DMS79 (cell line): ENCODE measurements at regions not wholly inside any gene's neighbourhood (a gene's known extent, or its start where the extent isn't known, plus 50 kb on each side); places are given as distances from the start of the nearest gene placed in this dataset.

Experiments used
- DNase-seq: peaks from one replicate; lab custom pipeline; 2025; lab: John Stamatoyannopoulos, UW

GRCh38 chr10:83983578-83984255 lies 155.6 kb upstream of the GHITM start:
- no peak for DNase-seq

GRCh38 chr10:83984256-83984640 lies 155.1 kb upstream of the GHITM start:
- DNase-seq = no peak

GRCh38 chr10:83986800-83987199 lies 152.5 kb upstream of the GHITM start:
- no peak for DNase-seq

- DNase-seq = no peak
These were observed 152.1 kb upstream of the GHITM start for GRCh38 chr10:83987216-83987615.

GRCh38 chr10:83988435-83988834 lies 150.9 kb upstream of the GHITM start:
- DNase-seq = no peak

- DNase-seq = no peak
These were observed 149.2 kb upstream of the GHITM start for GRCh38 chr10:83990126-83990525.

- no peak for DNase-seq
These were observed 147.1 kb upstream of the GHITM start for GRCh38 chr10:83991986-83992753.

- no peak for DNase-seq
These were observed 145.0 kb upstream of the GHITM start for GRCh38 chr10:83994325-83994724.

- DNase-seq = no peak
These were observed 143.5 kb upstream of the GHITM start for GRCh38 chr10:83995738-83996331.

GRCh38 chr10:84004221-84004620 lies 135.1 kb upstream of the GHITM start:
- DNase-seq = no peak

- DNase-seq = no peak
These were observed 133.9 kb upstream of the GHITM start for GRCh38 chr10:84005403-84005802.

GRCh38 chr10:84007482-84007881 lies 131.8 kb upstream of the GHITM start:
- no peak for DNase-seq

- no peak for DNase-seq
These were observed 130.4 kb upstream of the GHITM start for GRCh38 chr10:84008878-84009277.

GRCh38 chr10:84012431-84012830 lies 126.9 kb upstream of the GHITM start:
- no peak for DNase-seq

GRCh38 chr10:84012831-84013458 lies 126.4 kb upstream of the GHITM start:
- no peak for DNase-seq

- DNase-seq = no peak
These were observed 123.3 kb upstream of the GHITM start for GRCh38 chr10:84015877-84016595.

GRCh38 chr10:84018826-84019225 lies 120.5 kb upstream of the GHITM start:
- DNase-seq = no peak

GRCh38 chr10:84019854-84020458 lies 119.4 kb upstream of the GHITM start:
- peak; percentile 1 for DNase-seq

- DNase-seq = no peak
These were observed 112.5 kb upstream of the GHITM start for GRCh38 chr10:84026821-84027257.

GRCh38 chr10:84029840-84030239 lies 109.5 kb upstream of the GHITM start:
- no peak for DNase-seq

GRCh38 chr10:84038035-84038434 lies 101.3 kb upstream of the GHITM start:
- no peak for DNase-seq

GRCh38 chr10:84039957-84040356 lies 99.4 kb upstream of the GHITM start:
- no peak for DNase-seq
